ENCODE measurements at regions not wholly inside any gene's neighbourhood (a gene's known extent, or its start where the extent isn't known, plus 50 kb on each side); places are given as distances from the start of the nearest gene placed in this dataset.

DNA sequence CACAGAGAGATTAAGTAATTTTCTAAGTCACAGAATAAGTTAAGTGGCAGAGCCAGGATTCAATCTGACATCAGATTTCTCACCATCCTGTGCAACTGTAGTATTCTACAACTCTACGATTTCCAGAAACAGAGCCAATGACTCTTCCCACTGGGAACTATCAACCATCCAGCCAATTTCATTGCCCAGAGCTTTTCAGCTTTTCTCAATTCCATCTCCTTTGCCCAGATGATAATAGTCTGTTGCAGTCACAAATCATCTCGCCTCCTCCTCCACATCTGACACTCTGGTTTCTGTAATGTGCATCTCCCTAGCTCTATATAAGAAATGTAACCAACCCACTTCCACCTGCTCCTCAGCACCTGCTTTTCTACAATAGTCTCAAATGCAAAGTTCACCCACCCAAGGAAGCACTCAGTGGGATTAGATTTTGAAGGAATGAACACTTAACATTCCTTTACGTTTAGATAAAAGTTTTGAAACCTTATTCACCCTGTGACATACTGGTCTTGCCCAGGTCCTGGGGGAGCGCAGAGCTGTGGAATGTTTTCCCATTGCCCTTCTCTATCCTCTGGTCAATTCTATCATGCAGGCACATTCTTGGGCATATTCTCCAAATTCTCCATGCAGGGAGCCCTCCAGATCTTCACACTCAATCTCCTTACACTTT is 167.8 kb upstream of the ASIC2 start:
- H4K8ac ChIP-seq (ENCODE audit: low read depth in 2 of 2, low read length in 2 of 2): no peak overlapping the region
- ChIA-PET CTCF (no interaction called here), POLR2A (ENCODE audit: unreplicated experiment) (no interaction called here)
- H3K56ac ChIP-seq (ENCODE audit: extremely low read depth, insufficient read depth, low read length): no peak overlapping the region
- no peak overlapping the region for H2AK5ac ChIP-seq (ENCODE audit: low read depth, low read length)
- dilution Hi-C loops (cut with HindIII; ENCODE audit: low sequenced_read_pairs, unreplicated experiment) (no loop called here), intact Hi-C loops (cut with micrococcal nuclease) (no loop called here), in situ Hi-C loops (cut with MboI; ENCODE audit: low sequenced_read_pairs) (no loop called here)
- H3K4me2 ChIP-seq (ENCODE audit: low read depth, low read length): no peak overlapping the region
- ATAC-seq (ENCODE audit: low read depth) (no peak), DNase-seq (no peak)
- no peak overlapping the region for H3K27ac ChIP-seq (ENCODE audit: insufficient read depth, low read length)
- no peak overlapping the region for H2BK120ac ChIP-seq (ENCODE audit: low read depth, low read length)
- no peak overlapping the region for H3K4ac ChIP-seq (ENCODE audit: low read depth, low read length)
- H3K9ac ChIP-seq (ENCODE audit: low read depth, low read length): no peak overlapping the region
- no peak overlapping the region for H2BK20ac ChIP-seq (ENCODE audit: low read depth, low read length)
- H3K36me3 ChIP-seq (ENCODE audit: control insufficient read depth, insufficient read depth, low read length): no peaks in the 10 kb centered on the region
- no peak overlapping the region for H3K14ac ChIP-seq (replicated peaks; ENCODE audit: low read depth, low read length)
- H3K9me1 ChIP-seq (ENCODE audit: insufficient read depth, low read length): no peaks in the 10 kb centered on the region
- H3K27me3 ChIP-seq (ENCODE audit: control insufficient read depth, insufficient read depth, low read length): no peaks in the 10 kb centered on the region
- H2BK15ac ChIP-seq (ENCODE audit: low read depth, low read length): no peak overlapping the region
- H3K79me1 ChIP-seq (ENCODE audit: low read depth in 1 of 2, low read length in 2 of 2): no peaks in the 10 kb centered on the region
- no peak overlapping the region for H4K91ac ChIP-seq (ENCODE audit: insufficient read depth, low read depth, low read length)
- H3K9me3 ChIP-seq (ENCODE audit: control insufficient read depth, insufficient read depth, low read length): no peaks in the 10 kb centered on the region
- H3K4me1 ChIP-seq (ENCODE audit: control insufficient read depth, insufficient read depth, low read length): no peaks in the 10 kb centered on the region
- H3K4me3 ChIP-seq (ENCODE audit: insufficient read depth, low read depth, low read length): no peak overlapping the region
- no peak overlapping the region for H2AK9ac ChIP-seq (replicated peaks; ENCODE audit: low read depth, low read length, poor library complexity)
- BruUV-seq (replicated peaks): no TSS peak
- no peak overlapping the region for H4K5ac ChIP-seq (ENCODE audit: low read depth, low read length)
- H2BK5ac ChIP-seq (ENCODE audit: low read depth, low read length, poor library complexity, severe bottlenecking): no peak overlapping the region
- H3K23ac ChIP-seq (ENCODE audit: low read depth, low read length): no peak overlapping the region
- no peak for TF ChIP-seq RFX5 (IDR thresholded peaks at IDR 0.05; ENCODE audit: low read depth, low read length)
- TF ChIP-seq NFE2L2 (IDR thresholded peaks at IDR 0.05; ENCODE audit: low read depth, low read length): no peak
- no peak for TF ChIP-seq SMC3 (IDR thresholded peaks at IDR 0.05; ENCODE audit: low read depth, low read length)
- TF ChIP-seq, protein P1, sequence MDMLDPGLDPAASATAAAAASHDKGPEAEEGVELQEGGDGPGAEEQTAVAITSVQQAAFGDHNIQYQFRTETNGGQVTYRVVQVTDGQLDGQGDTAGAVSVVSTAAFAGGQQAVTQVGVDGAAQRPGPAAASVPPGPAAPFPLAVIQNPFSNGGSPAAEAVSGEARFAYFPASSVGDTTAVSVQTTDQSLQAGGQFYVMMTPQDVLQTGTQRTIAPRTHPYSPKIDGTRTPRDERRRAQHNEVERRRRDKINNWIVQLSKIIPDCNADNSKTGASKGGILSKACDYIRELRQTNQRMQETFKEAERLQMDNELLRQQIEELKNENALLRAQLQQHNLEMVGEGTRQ (IDR thresholded peaks at IDR 0.05; ENCODE audit: low read depth, low read length): no peak
- TF ChIP-seq, protein P2, sequence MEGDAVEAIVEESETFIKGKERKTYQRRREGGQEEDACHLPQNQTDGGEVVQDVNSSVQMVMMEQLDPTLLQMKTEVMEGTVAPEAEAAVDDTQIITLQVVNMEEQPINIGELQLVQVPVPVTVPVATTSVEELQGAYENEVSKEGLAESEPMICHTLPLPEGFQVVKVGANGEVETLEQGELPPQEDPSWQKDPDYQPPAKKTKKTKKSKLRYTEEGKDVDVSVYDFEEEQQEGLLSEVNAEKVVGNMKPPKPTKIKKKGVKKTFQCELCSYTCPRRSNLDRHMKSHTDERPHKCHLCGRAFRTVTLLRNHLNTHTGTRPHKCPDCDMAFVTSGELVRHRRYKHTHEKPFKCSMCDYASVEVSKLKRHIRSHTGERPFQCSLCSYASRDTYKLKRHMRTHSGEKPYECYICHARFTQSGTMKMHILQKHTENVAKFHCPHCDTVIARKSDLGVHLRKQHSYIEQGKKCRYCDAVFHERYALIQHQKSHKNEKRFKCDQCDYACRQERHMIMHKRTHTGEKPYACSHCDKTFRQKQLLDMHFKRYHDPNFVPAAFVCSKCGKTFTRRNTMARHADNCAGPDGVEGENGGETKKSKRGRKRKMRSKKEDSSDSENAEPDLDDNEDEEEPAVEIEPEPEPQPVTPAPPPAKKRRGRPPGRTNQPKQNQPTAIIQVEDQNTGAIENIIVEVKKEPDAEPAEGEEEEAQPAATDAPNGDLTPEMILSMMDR (conservative IDR thresholded peaks at IDR 0.05; ENCODE audit: low read depth, low read length): no peak
- TF ChIP-seq, protein P3, sequence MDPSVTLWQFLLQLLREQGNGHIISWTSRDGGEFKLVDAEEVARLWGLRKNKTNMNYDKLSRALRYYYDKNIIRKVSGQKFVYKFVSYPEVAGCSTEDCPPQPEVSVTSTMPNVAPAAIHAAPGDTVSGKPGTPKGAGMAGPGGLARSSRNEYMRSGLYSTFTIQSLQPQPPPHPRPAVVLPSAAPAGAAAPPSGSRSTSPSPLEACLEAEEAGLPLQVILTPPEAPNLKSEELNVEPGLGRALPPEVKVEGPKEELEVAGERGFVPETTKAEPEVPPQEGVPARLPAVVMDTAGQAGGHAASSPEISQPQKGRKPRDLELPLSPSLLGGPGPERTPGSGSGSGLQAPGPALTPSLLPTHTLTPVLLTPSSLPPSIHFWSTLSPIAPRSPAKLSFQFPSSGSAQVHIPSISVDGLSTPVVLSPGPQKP (IDR thresholded peaks at IDR 0.05; ENCODE audit: borderline replicate concordance, low read depth, low read length): no peak
- TF ChIP-seq FOS (IDR thresholded peaks at IDR 0.05; ENCODE audit: low read depth, low read length): no peak
- no peak for TF ChIP-seq BHLHE40 (IDR thresholded peaks at IDR 0.05; ENCODE audit: low read depth, low read length)
- no peak for TF ChIP-seq MAZ (IDR thresholded peaks at IDR 0.05; ENCODE audit: borderline replicate concordance, low read depth, low read length)
- TF ChIP-seq MXI1 (IDR thresholded peaks at IDR 0.05; ENCODE audit: borderline replicate concordance, low read depth, low read length): no peak
- TF ChIP-seq RAD21 (IDR thresholded peaks at IDR 0.05; ENCODE audit: low read length): no peak
- no peak for TF ChIP-seq CEBPB (IDR thresholded peaks at IDR 0.05; ENCODE audit: low read depth, low read length)
- TF ChIP-seq MAFK (IDR thresholded peaks at IDR 0.05; ENCODE audit: low read depth, low read length): no peak
- no peak for TF ChIP-seq RCOR1 (IDR thresholded peaks at IDR 0.05; ENCODE audit: insufficient replicate concordance, low read length)
- TF ChIP-seq POLR2A (IDR thresholded peaks at IDR 0.05; ENCODE audit: low read depth, low read length): no peak
- H4K20me1 ChIP-seq (ENCODE audit: insufficient read depth, low read length): no peaks in the 10 kb centered on the region
- H3K18ac ChIP-seq (ENCODE audit: low read depth, low read length): no peak overlapping the region
- WGBS, 2 experiments (ENCODE audit: extremely low coverage in 2 of 2, insufficient read length in 1 of 2): 40% methylated on average over 3 of the region's 4 CpGs; no CpG with 5 or more reads in 1 of the 2 experiments
- H2AFZ ChIP-seq (replicated peaks; ENCODE audit: low read length, poor library complexity): no peak overlapping the region

Data from IMR-90 (cell line).